Right atrium auricular region (tissue), 2 donors: ENCODE measurements at regions not wholly inside any gene's neighbourhood (a gene's known extent, or its start where the extent isn't known, plus 50 kb on each side); places are given as distances from the start of the nearest gene placed in this dataset.

Experiments
- DNase-seq: peaks from one replicate; pipeline ENCODE4 v3.0.0-alpha.2; 2019; ENCODE audit warnings: low spot score
- H3K27ac ChIP-seq, 2 donors: fragments of 200-600 bp; sonication (generic); 1 replicate in 1 of 2; 2 replicates in 1 of 2; pipeline ENCODE4 v1.5.1; 2016 to 2019
- H3K27me3 ChIP-seq, 2 donors: fragments of 200-600 bp; sonication (generic); one replicate each; pipeline versions ENCODE4 v1.5.1 to v1.6.0; 2017 to 2019
- H3K36me3 ChIP-seq: fragments of 200-600 bp; sonication (generic); one replicate; pipeline ENCODE4 v1.5.1; 2016
- H3K4me1 ChIP-seq, 2 donors: fragments of 200-600 bp; sonication (generic); one replicate each; pipeline versions ENCODE4 v1.5.1 to v1.6.0; 2017 to 2019
- H3K4me3 ChIP-seq, 2 donors: fragments of 200-600 bp; sonication (generic); 1 replicate in 1 of 2; 2 replicates in 1 of 2; pipeline ENCODE4 v1.5.1; 2017 to 2019; ENCODE audit warnings: mild to moderate bottlenecking in 1 of 2, moderate library complexity in 1 of 2
- H3K9me3 ChIP-seq, 2 donors: fragments of 200-600 bp; sonication (generic); one replicate each; pipeline ENCODE4 v1.5.1; 2019
- CTCF ChIP-seq, 2 donors: fragments of 200-600 bp; sonication (generic); IDR thresholded peaks; one replicate each; pipeline ENCODE4 v1.5.1; 2019; ENCODE audit warnings: antibody characterized with exemption in 2 of 2

- Histone ChIP-seq H3K27me3 (no peaks in the 10 kb centered on the region), H3K4me1 (no peaks in the 10 kb centered on the region), H3K36me3 (no peaks in the 10 kb centered on the region), H3K27ac (no peak overlapping the region), H3K4me3 (no peak overlapping the region), H3K9me3 (no peaks in the 10 kb centered on the region)
- DNase-seq, result no peak
- TF ChIP-seq CTCF (IDR thresholded peaks at IDR 0.05), result no peak
Observed at GRCh38 chr2:49567811-49568600, 413.7 kb upstream of the FSHR start.

GRCh38 chr2:49567021-49567420 is 412.7 kb upstream of the FSHR start:
- Histone ChIP-seq H3K27me3 (no peaks in the 10 kb centered on the region), H3K27ac (no peak overlapping the region), H3K9me3 (no peaks in the 10 kb centered on the region), H3K4me1 (no peaks in the 10 kb centered on the region), H3K4me3 (no peak overlapping the region), H3K36me3 (no peaks in the 10 kb centered on the region)
- TF ChIP-seq CTCF (IDR thresholded peaks at IDR 0.05), result no peak
- DNase-seq, result no peak

DNA sequence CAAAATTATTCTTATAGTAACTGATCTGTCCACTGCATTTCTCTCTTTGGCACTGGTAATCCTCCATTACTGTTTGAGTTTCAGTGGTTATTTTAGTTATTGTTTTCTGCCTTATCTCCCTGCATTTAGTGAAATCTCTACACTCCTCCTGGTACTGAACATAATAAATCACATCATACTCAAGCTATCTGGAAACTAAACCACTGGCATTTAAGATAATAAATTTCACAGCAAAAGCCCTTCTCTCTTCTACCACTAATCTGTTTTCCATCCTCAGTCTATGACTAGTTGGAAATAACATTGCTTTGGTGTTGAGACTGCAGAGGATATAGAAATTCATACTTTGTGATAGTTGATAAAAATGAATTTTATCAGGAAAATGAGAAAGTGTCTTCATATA is 399.3 kb upstream of the FSHR start:
- Histone ChIP-seq H3K4me3 (no peak overlapping the region), H3K9me3 (no peaks in the 10 kb centered on the region), H3K27ac (no peak overlapping the region), H3K27me3 (no peaks in the 10 kb centered on the region), H3K4me1 (no peaks in the 10 kb centered on the region), H3K36me3 (no peaks in the 10 kb centered on the region)
- no peak for TF ChIP-seq CTCF (IDR thresholded peaks at IDR 0.05)
- no peak for DNase-seq

DNA sequence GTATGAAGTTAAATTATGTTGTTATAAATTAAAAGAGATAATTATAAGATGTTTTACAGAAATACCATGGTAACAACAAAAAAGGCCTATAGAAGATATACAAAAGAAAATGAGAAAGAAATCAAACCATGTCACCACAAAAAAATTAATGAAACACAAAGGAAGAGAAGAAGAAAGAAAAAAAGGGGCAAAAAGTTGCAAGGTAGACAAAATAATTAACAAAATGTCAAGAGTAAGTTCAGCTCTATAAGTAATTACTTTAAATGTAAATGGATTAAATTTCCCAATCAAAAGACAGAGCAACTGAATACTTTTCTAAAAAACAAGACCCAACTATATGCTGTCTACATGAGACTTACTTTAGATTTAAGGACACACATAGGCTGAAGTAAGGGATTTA is 378.4 kb upstream of the FSHR start:
- DNase-seq, result no peak
- no peak overlapping the region for H3K27ac ChIP-seq

DNA sequence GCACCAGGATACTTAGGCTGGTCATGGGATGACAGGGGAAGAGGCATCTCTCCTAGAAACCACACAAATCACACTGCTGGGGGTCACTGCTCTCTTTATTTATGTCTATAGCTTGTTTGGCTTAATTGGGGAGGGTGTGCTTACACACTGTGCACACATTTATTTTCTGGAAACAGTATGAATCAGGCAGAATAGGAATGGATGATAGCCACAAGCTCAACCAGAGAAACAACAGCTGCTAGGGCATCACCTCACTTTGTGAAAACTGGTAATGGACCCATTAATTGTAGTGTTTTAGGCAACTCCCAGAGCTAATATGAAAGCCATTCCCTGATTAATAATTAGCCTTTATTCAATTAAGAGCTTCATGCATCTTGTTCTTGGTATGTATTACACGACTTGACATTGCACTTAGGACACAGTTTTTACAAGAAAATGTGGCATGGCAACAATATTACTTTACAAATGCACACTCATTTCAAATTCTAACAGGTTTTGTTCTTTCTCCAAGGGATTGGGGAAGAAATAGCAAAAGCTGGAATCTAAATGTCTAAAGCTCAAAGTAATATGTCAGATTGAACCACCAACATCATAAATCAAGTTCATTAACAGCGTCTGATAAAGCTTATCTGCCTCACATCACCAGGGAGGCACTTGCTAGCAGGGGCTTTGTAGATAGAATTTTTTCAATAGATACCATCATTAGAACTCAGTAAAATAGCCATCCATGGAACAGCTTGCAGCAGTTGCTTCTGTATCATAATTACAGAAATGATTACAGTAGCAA is 361.9 kb upstream of the FSHR start:
- H3K36me3 ChIP-seq, result no peaks in the 10 kb centered on the region
- no peak for TF ChIP-seq CTCF (IDR thresholded peaks at IDR 0.05)
- no peak overlapping the region for H3K27ac ChIP-seq
- no peaks in the 10 kb centered on the region for H3K4me1 ChIP-seq
- peaks cover 0 to 8% of the 10 kb centered on the region in 2 donors for H3K9me3 ChIP-seq
- H3K4me3 ChIP-seq, result no peak overlapping the region
- no peaks in the 10 kb centered on the region for H3K27me3 ChIP-seq
- no peak for DNase-seq

More for the DNA sequence above, 378.4 kb upstream of the FSHR start:
- Histone ChIP-seq H3K9me3 (peaks cover 0 to 20% of the 10 kb centered on the region in 2 donors), H3K36me3 (no peaks in the 10 kb centered on the region), H3K4me3 (no peak overlapping the region), H3K27me3 (no peaks in the 10 kb centered on the region), H3K4me1 (no peaks in the 10 kb centered on the region)
- no peak for TF ChIP-seq CTCF (IDR thresholded peaks at IDR 0.05)
